PFSK-1 (cell line): ENCODE measurements at regions not wholly inside any gene's neighbourhood (a gene's known extent, or its start where the extent isn't known, plus 50 kb on each side); places are given as distances from the start of the nearest gene placed in this dataset.

Experiments
- FOXP2 ChIP-seq: optimal IDR thresholded peaks from 2 replicates; pipeline ENCODE3; 2011; ENCODE audit warnings: borderline replicate concordance, control low read depth, inconsistent platforms; ENCODE audit not compliant: insufficient read depth; ENCODE audit errors: extremely low read length, extremely low read depth
- POLR2AphosphoS5 ChIP-seq: IDR thresholded peaks from 2 replicates; pipeline ENCODE4 v1.6.1; 2012; ENCODE audit warnings: low read depth, mild to moderate bottlenecking, control low read depth, low read length, moderate library complexity
- REST ChIP-seq, 2 experiments: IDR thresholded peaks; 2 replicates each; pipeline versions ENCODE4 v1.6.1 to v1.8.0; 2011 to 2012; ENCODE audit warnings: low read depth in 2 of 2, low read length in 2 of 2, control low read depth in 1 of 2, inconsistent platforms in 1 of 2, mild to moderate bottlenecking in 1 of 2, moderate library complexity in 1 of 2; ENCODE audit not compliant: insufficient read depth in 1 of 2
- SIN3A ChIP-seq: IDR thresholded peaks from 2 replicates; pipeline ENCODE4 v1.6.1; 2012; ENCODE audit warnings: mild to moderate bottlenecking, low read length, moderate library complexity, borderline replicate concordance; ENCODE audit not compliant: insufficient read depth
- TAF1 ChIP-seq: IDR thresholded peaks from 2 replicates; pipeline ENCODE4 v1.6.1; 2012; ENCODE audit warnings: low read length, control low read depth, borderline replicate concordance; ENCODE audit not compliant: insufficient read depth

GRCh38 chr12:115626210-115626609 lies 651.3 kb downstream of the MED13L start:
- TF ChIP-seq REST (IDR thresholded peaks at IDR 0.05; ENCODE audit: insufficient read depth in 1 of 2, low read depth in 2 of 2, low read length in 2 of 2) (no peak), SIN3A (no peak), FOXP2 (no peak)

- TF ChIP-seq TAF1 (no peak), REST (IDR thresholded peaks at IDR 0.05; ENCODE audit: insufficient read depth in 1 of 2, low read depth in 2 of 2, low read length in 2 of 2) (no peak), POLR2AphosphoS5 (no peak), SIN3A (no peak), FOXP2 (no peak)
These were observed 653.6 kb downstream of the MED13L start for GRCh38 chr12:115623764-115624334.

GRCh38 chr12:115623275-115623674 lies 654.2 kb downstream of the MED13L start:
- TF ChIP-seq FOXP2 (no peak), SIN3A (no peak), REST (IDR thresholded peaks at IDR 0.05; ENCODE audit: insufficient read depth in 1 of 2, low read depth in 2 of 2, low read length in 2 of 2) (no peak), TAF1 (no peak), POLR2AphosphoS5 (no peak)

GRCh38 chr12:115620816-115621215 lies 656.7 kb downstream of the MED13L start:
- TF ChIP-seq TAF1 (no peak), FOXP2 (no peak), POLR2AphosphoS5 (no peak), REST (IDR thresholded peaks at IDR 0.05; ENCODE audit: insufficient read depth in 1 of 2, low read depth in 2 of 2, low read length in 2 of 2) (no peak), SIN3A (no peak)

- TF ChIP-seq REST (IDR thresholded peaks at IDR 0.05; ENCODE audit: insufficient read depth in 1 of 2, low read depth in 2 of 2, low read length in 2 of 2) (no peak), FOXP2 (no peak)
These were observed 657.6 kb downstream of the MED13L start for GRCh38 chr12:115619889-115620288.
